ENCODE measurements at regions not wholly inside any gene's neighbourhood (a gene's known extent, or its start where the extent isn't known, plus 50 kb on each side); places are given as distances from the start of the nearest gene placed in this dataset.
"Not testable (repeated sequence)": the region's sequence is repeated elsewhere in the genome, so short reads cannot be mapped to it uniquely, and the experiment has no call there.

- Histone ChIP-seq H3K36me3 (ENCODE audit: low read depth, missing control alignments) (no peaks in the 10 kb centered on the region), H3K27me3 (no peaks in the 10 kb centered on the region), H3K9me3 (no peaks in the 10 kb centered on the region), H3K4me3 (no peak overlapping the region), H3K4me1 (peaks cover 8% of the 10 kb centered on the region), H3K27ac (no peak overlapping the region)
- 75 to 83% methylated on average over 6 of the region's 6 CpGs for WGBS, 2 donors
- TF ChIP-seq POLR2A (IDR thresholded peaks at IDR 0.05) = no peak
- no peak for TF ChIP-seq CTCF (IDR thresholded peaks at IDR 0.05)
- DNase-seq = no peak
- intact Hi-C loops (cut with DNase I; ENCODE audit: low total_unique reads) = no loop called here
Measured at GRCh38 chr13:23966221-23966690, 69.0 kb upstream of the C1QTNF9B start.

GRCh38 chr13:23966691-23967615 lies 69.7 kb upstream of the C1QTNF9B start:
- H3K36me3 ChIP-seq (ENCODE audit: low read depth, missing control alignments) = no peaks in the 10 kb centered on the region
- H3K4me1 ChIP-seq = peaks cover 8% of the 10 kb centered on the region
- DNase-seq = no peak
- no peak overlapping the region for H3K4me3 ChIP-seq
- TF ChIP-seq POLR2A (IDR thresholded peaks at IDR 0.05) (no peak), CTCF (IDR thresholded peaks at IDR 0.05) (no peak)
- H3K9me3 ChIP-seq = no peaks in the 10 kb centered on the region
- no peak overlapping the region for H3K27ac ChIP-seq
- 64 to 67% methylated on average over 11 of the region's 11 CpGs for WGBS, 2 donors
- H3K27me3 ChIP-seq = no peaks in the 10 kb centered on the region
- intact Hi-C loops (cut with DNase I; ENCODE audit: low total_unique reads) = no loop called here

GRCh38 chr13:23967792-23968191 lies 70.5 kb upstream of the C1QTNF9B start:
- H3K4me3 ChIP-seq; intact Hi-C loops (cut with DNase I; ENCODE audit: low total_unique reads); H3K27ac ChIP-seq; H3K36me3 ChIP-seq (ENCODE audit: low read depth, missing control alignments); DNase-seq; H3K27me3 ChIP-seq; H3K4me1 ChIP-seq; H3K9me3 ChIP-seq: not testable (repeated sequence)
- 96 to 99% methylated on average over 3 of the region's 3 CpGs for WGBS, 2 donors

GRCh38 chr13:23969647-23970046 lies 72.3 kb upstream of the C1QTNF9B start:
- no peaks in the 10 kb centered on the region for H3K36me3 ChIP-seq (ENCODE audit: low read depth, missing control alignments)
- H3K4me3 ChIP-seq = no peak overlapping the region
- no peaks in the 10 kb centered on the region for H3K9me3 ChIP-seq
- intact Hi-C loops (cut with DNase I; ENCODE audit: low total_unique reads) = no loop called here
- 35 to 39% methylated on average over 4 of the region's 4 CpGs for WGBS, 2 donors
- peaks cover 8% of the 10 kb centered on the region for H3K4me1 ChIP-seq
- DNase-seq = no peak
- no peak overlapping the region for H3K27ac ChIP-seq
- TF ChIP-seq CTCF (IDR thresholded peaks at IDR 0.05) = no peak
- no peak for TF ChIP-seq POLR2A (IDR thresholded peaks at IDR 0.05)
- no peaks in the 10 kb centered on the region for H3K27me3 ChIP-seq

- peak overlapping the region; percentile 52 to 63 for H3K4me3 ChIP-seq
- H3K36me3 ChIP-seq (ENCODE audit: low read depth, missing control alignments) = no peaks in the 10 kb centered on the region
- H3K4me1 ChIP-seq = no peaks in the 10 kb centered on the region
- H3K27me3 ChIP-seq = no peaks in the 10 kb centered on the region
- WGBS, 2 donors = 1 to 2% methylated on average over 21 to 43 of the region's 43 CpGs
- H3K27ac ChIP-seq = no peak overlapping the region
- no peak for TF ChIP-seq POLR2A (IDR thresholded peaks at IDR 0.05)
- TF ChIP-seq CTCF (IDR thresholded peaks at IDR 0.05) = no peak
- peak; percentile 72 for DNase-seq
- no peaks in the 10 kb centered on the region for H3K9me3 ChIP-seq
- intact Hi-C loops (cut with DNase I; ENCODE audit: low total_unique reads) = no loop called here
Measured at GRCh38 chr13:23979361-23980159, 82.3 kb upstream of the C1QTNF9B start.

Data from testis (tissue), 2 donors.